GM18526 (cell line): ENCODE measurements at regions not wholly inside any gene's neighbourhood (a gene's known extent, or its start where the extent isn't known, plus 50 kb on each side); places are given as distances from the start of the nearest gene placed in this dataset.

Experiments
- POLR2A ChIP-seq: IDR thresholded peaks from 3 replicates; pipeline ENCODE4 v1.6.1; 2011; ENCODE audit not compliant: insufficient read length; ENCODE audit errors: extremely low read depth

DNA sequence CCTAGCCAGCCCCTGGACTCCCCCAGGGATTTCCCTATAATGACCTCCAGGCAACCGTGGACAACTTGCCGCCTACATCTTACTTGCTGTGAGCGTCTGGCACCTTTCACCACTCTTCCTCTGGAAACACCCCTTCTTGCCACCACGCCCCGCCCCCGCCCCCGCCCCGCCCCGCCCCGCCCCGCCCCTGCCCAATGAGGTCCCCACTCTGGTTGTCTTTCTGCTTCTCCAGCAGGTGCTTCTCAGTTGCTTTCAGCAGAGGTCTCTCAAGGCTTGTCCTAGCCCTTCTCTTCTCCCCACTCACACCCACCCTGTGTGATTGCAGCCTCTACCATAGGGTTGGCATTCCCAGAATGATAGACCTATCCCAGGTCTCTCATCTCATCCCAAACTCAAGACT lies 214.5 kb downstream of the EN1 start:
- TF ChIP-seq POLR2A, result no peak

DNA sequence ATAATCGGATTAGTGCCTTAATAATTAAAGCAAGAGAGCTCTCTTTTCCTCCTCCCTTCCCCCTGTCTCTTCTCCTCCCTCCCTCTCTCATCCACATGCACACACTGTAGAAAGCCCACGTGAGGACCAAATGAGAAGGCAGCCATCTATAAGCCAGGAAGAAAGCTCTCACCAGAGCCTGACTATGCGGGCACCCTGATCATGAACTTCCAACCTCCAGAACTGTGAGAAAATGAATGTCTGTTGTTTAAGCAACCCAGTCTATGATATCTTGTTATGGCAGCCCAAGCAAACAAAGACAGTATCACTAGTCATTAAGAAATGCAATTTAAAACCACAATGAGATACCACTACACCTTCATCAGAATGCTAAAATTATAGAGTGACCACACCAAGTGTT lies 220.3 kb downstream of the EN1 start:
- TF ChIP-seq POLR2A, result no peak

DNA sequence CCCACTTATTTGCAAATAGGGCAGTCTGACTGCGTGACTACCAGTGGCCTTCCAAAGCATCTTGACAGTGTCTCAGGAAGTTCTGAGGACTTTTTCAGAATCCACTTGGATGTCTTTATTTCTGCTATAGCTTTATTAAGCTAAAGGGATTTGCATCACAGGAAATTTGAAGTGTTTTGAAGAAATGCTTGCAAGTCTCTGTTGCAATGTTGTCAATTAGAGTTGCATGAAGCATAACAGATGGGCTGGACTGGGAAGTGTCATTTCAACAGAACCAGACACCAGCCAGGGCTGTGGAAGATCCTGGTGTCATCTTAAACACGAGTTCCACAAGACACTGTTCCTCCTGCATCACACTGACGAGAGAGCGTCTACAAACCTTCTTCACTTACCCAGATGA lies 224.5 kb downstream of the EN1 start:
- TF ChIP-seq POLR2A, result no peak

DNA sequence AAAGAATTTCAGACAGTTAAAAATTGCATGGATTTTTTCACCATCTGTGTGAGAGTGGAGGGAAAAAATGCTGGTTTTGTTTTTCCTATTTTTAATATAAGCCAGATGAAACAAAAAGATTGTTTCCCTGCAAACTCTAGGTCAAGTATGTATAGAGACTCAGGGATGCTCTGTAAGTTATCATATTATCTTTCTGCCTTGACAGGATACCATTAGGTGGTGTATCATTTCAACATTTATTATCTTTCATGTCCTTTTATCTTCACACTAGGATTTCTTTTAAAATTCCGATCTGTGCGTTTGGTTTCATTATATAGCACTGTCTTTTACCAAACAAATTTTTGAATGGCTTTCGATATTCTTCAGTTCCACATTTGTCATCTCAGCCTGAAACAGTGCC lies 225.3 kb downstream of the EN1 start:
- TF ChIP-seq POLR2A, result no peak

DNA sequence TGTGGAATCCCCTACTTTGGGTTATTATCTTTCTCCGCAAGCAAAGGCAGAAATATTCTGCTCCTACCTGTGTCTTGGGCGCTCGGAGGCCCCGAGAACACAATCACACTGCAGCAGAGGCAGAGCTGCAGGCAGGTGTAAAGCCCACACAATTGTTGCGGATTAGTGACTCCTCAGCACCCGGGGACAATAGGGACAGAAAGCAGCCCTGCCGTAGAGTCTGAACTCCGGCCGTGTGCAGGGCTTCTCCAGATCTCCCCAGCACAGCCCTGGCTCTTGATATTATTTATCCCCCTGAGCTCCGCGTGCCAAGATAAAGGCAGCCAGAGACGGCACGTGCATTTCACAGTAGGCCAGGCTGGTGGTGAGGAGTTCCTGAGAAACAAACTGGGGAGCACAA lies 229.2 kb downstream of the EN1 start:
- no peak for TF ChIP-seq POLR2A

DNA sequence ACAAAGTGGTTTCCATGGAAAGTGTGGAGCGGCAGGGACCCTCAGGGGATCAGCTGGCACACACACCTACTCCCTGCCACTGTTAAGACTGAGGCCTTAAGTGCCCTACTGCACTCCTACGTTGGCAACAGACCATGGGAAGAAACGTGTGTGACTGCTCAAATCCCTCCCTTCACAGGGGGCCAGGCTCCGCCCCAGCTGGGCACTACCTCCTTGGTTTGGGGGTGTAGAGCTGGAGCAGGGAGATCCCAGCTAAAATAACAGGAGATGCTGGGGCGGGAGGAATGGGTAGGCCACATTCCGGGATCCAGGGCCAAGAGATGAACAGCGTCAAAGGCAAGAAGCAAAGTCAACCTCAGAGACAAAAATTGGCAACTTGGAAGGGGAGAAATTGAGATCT lies 231.0 kb downstream of the EN1 start:
- no peak for TF ChIP-seq POLR2A

DNA sequence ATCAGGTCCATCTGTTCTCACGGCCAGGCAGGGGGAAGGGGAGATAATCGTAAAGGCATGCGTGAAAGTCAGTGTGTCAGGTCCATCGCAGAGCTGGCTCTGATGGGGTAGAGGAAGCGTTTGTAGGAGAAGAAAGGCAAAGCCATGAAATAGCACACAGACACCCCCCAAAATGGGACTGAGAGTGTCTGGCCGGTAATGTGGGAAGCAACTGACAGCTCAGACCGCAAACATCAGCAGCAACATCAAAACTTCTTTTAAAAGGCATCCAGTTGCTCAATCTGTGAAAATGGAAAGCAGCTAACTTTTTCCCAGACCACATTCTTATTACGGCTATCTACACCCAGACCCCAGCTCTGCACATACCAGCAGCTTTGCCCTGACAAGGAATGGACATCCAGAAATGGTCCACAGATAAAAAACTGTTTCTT lies 232.6 kb downstream of the EN1 start:
- TF ChIP-seq POLR2A, result no peak

DNA sequence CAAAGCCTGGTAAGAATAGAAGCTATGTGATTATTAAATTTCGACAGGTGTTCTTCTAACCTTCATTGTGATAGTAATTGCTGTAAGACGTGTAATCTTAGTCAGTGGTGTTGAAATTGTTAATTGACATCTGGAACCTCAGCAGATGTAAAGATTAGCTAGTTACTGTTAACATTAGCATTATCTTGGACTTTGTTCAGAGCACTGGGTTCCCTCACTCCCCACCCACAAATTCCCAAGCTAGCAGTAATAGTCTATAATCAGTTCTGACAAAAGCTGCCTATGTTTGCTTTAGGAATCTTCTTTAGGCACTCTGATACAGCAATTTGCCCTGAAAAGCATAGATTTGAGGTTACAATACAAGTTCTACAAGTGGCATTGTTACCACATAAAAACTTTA lies 233.7 kb downstream of the EN1 start:
- no peak for TF ChIP-seq POLR2A

DNA sequence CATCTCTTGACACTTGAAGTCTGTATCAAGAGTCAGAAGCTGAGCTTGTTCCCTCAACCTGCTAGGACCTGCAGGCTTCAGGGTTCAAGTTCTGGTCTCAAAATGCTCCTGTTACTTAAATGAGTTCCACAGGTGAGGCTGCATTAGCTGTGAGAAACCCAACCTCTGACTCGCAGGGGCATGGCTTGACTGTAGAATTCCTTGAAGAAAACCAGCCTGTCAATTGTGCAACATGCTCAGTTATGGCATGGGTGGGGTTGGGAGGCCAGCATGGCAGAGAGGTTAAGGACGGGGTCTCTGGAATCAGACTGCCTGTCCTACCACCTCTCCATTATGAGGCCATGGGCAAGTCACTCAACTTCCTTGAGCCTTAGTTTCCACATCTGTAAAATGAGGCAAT lies 235.8 kb downstream of the EN1 start:
- TF ChIP-seq POLR2A, result no peak

DNA sequence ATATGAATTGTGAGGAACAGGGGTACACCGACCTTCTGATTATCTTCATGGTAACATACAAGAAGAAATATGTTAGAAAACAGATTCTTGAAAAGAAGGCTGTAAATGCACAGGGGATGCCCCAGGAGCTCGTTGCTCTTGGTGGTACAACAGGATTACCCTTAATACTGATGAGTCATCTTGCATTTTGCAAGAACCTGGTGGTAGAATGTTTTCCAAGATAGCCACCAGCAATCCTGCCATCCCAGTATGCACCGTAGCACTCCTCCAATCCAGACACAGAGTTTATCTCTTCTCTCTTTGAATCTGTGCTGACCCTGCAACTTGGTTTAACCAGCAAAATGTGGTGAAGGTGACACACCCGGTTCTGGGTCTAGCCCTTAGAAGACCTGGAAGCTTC lies 238.3 kb downstream of the EN1 start:
- no peak for TF ChIP-seq POLR2A

DNA sequence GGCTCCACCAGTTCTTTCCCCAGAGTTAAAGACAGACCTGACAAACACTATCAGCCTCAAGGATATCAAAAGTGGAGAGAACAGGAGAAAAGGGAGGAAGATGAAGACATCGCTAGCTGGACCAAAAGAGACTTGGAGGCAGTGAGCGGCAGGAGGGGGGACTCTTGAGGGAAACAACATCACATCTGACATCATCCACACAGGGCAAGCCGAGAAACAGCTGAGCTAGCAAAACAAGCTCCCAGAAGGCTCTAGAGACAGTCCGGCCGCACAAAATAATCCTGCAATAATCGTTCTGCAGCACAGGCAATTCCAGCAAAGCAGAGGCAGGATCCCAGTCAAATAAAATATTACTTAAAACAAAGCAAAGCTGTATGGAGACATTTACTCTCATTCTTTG lies 239.8 kb downstream of the EN1 start:
- no peak for TF ChIP-seq POLR2A

DNA sequence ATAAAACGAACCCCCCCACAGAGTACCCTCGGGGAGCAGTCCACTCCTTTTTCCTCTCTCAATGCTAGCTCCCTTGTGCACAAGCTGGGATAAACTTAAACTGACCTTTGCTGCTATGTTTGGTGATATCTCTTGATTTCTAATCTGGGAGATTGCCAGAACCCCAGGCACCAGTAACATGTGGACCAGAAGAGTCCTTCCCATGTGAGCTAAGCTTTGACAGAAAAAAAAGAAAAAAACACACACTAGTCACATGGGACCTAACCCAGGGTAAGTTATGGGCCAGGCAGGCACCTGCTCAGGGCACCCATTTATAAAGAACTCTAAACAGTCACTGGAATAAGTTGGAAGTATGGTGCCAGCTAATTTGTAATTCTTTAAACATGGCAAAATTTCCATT lies 242.6 kb downstream of the EN1 start:
- no peak for TF ChIP-seq POLR2A

DNA sequence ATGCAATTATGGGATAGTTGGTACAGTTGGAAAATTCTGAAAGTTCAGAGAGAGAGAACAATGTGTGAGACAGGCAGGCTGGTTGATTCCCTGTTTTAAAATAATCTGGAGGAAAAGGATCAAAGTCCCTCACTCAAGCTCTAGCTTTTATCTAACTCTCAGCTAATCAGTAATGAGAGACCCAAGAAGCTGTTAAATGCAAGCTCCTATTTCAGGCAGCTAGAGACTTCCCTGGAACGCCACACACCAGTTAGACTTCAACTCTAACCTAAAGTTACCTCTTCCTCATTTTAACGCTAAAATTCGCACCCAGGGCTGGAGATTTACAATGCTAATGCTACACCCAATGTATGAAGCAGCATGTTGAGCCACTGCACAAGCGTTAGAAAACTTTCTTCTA lies 243.1 kb downstream of the EN1 start:
- no peak for TF ChIP-seq POLR2A

DNA sequence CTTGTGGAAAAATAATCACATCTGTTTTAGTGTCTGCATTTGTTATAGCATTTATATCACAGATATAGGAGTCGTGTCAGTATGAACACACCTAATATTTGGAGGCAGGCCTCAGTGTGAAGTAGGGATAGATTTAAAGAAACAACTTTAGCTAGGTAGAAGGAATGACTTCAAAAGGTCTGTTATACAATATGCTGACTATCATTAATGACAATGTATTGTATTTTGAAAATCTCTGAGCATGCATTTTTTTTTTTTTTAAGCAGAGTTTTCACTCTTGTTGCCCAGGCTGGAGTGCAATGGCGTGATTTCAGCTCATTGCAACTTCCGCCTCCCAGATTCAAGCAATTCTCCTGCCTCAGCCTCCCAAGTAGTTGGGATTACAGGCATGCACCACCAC lies 248.3 kb downstream of the EN1 start:
- TF ChIP-seq POLR2A, result no peak

DNA sequence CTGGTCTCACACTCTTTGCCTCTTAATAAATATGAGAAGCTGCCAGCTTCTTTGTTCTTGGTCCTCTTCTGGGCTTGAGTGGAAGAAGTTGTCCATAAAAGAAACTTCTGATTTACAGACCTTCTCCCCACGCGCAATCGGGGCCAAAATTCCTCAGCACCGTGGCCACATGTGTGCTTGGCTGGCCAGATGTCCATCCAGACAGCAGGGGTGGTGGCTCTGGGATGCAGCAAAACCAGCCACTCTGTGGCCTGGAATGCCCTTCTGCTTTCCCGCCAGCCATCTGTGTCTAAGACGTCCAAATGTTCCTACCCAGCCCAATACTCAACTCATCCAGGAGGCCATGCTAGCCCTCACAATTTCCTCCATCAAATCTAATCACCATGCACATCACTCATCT lies 250.8 kb downstream of the EN1 start:
- TF ChIP-seq POLR2A, result no peak

DNA sequence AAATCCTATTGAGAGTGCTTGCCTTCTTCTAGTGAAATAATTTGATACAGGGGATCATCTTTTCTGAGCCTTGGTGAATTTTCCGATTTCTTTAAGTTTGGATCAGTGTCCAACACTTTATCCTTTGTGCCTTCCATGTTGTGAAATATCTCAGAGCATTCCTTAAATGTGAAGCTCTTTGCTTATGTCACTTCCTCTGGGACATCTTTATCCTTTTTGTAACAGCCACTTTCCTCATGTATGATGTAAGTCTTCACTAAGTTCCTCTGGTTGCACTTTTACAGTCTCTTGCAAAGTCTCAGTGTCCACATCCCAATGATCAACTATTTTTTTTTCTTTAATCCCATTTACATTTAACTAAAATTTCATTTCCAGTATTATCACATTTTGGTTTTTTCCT lies 254.2 kb downstream of the EN1 start:
- TF ChIP-seq POLR2A, result no peak

DNA sequence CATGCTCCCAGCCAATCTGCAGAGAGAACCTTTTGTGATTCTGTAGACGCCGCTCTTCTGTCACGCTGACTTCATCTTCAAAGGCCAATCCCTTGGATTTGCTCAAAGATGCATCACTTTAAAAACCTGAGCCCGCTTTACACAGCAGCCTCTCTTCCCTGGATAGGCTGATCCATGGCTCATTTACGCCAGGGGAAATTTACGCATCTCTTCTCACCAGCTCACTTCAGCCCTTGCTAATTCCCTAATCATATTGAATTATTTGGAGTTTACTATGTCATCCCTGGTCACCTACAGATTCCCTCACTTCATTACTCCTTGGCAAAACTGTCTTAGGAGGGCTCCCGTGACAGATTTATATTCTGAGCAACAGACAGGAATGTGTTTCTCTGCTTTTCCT lies 256.2 kb downstream of the EN1 start:
- TF ChIP-seq POLR2A, result no peak

DNA sequence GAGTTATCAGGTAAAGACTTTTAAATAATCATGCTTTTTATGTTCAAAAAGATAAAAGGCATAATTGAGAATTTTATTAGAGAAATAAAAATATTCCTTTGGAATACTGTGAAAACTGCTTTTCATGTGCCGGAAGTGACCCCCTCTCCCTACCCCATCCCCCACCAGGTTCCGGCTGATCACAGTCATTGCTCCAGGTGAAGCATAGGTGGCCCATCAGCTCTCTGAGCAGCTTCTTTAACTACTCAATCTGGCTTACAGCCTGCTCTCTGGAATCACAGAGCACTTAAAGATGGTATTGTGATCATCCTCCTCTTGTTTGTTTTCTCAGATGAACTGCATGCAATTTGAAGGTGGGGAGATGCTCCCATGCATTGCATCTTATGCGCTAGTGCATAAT lies 257.7 kb downstream of the EN1 start:
- no peak for TF ChIP-seq POLR2A
